Chondrocyte (in vitro differentiated cells): ENCODE measurements at regions not wholly inside any gene's neighbourhood (a gene's known extent, or its start where the extent isn't known, plus 50 kb on each side); places are given as distances from the start of the nearest gene placed in this dataset.
"Not testable (repeated sequence)": the region's sequence is repeated elsewhere in the genome, so short reads cannot be mapped to it uniquely, and the experiment has no call there.

Experiments
- DNase-seq: peaks from one replicate; pipeline ENCODE4 v3.0.0; 2021; ENCODE audit warnings: mixed read lengths, low spot score
- H3K27ac Mint-ChIP-seq: one replicate; pipeline ENCODE4 v1.8.0; 2021; ENCODE audit warnings: mild to moderate bottlenecking, moderate library complexity, mixed read lengths; ENCODE audit not compliant: unreplicated experiment
- H3K27me3 Mint-ChIP-seq: 2 replicates; pipeline ENCODE4 v1.8.0; 2021; ENCODE audit warnings: low read depth, mixed read lengths
- H3K36me3 Mint-ChIP-seq: 2 replicates; pipeline ENCODE4 v1.8.0; 2021; ENCODE audit warnings: low read depth, mixed read lengths
- H3K4me1 Mint-ChIP-seq: 2 replicates; pipeline ENCODE4 v1.8.0; 2021; ENCODE audit warnings: low read depth, mild to moderate bottlenecking, mixed read lengths
- H3K4me3 Mint-ChIP-seq: one replicate; pipeline ENCODE4 v1.8.0; 2021; ENCODE audit warnings: mild to moderate bottlenecking, moderate library complexity, mixed read lengths; ENCODE audit not compliant: unreplicated experiment
- H3K9me3 Mint-ChIP-seq: 2 replicates; pipeline ENCODE4 v1.8.0; 2021; ENCODE audit warnings: low read depth, mixed read lengths
- CTCF ChIP-seq: fragments of 200-600 bp; sonication (generic); IDR thresholded peaks from 2 replicates; pipeline ENCODE4 v1.5.0; 2021; ENCODE audit warnings: antibody characterized with exemption, mild to moderate bottlenecking, moderate library complexity

DNA sequence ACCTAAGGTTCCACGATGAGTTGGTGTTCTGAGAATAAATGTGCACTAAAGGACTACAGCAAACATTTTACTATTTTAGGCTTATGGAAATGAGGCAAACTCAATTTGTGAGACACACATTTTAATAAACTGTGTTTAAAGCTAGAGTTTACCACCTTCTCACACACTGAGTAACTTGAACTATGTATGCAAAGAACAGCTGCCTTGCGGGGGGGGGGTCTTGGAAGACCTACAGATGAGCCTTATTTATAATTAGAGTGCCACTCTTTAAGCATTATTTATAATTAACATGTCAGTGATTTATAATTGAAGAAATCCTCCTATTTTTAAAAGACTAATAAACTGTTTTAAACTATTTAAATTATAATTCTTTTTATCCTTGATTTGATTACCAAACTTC lies 300.4 kb downstream of the DLEU7 start:
- H3K36me3 Mint-ChIP-seq: no peaks in the 10 kb centered on the region
- peaks cover 10% of the 10 kb centered on the region for H3K9me3 Mint-ChIP-seq
- H3K4me3 Mint-ChIP-seq: no peak overlapping the region
- H3K4me1 Mint-ChIP-seq: peaks cover 37% of the 10 kb centered on the region
- DNase-seq: no peak
- H3K27me3 Mint-ChIP-seq: no peaks in the 10 kb centered on the region
- peak overlapping the region; percentile 49 for H3K27ac Mint-ChIP-seq
- TF ChIP-seq CTCF: no peak

GRCh38 chr13:50543782-50544181 lies 299.7 kb downstream of the DLEU7 start:
- no peak for TF ChIP-seq CTCF
- H3K36me3 Mint-ChIP-seq: no peaks in the 10 kb centered on the region
- DNase-seq: no peak
- peak overlapping the region; percentile 51 for H3K4me3 Mint-ChIP-seq
- peaks cover 5% of the 10 kb centered on the region for H3K9me3 Mint-ChIP-seq
- H3K27ac Mint-ChIP-seq: peak overlapping the region; percentile 97
- H3K27me3 Mint-ChIP-seq: no peaks in the 10 kb centered on the region
- peaks cover 37% of the 10 kb centered on the region for H3K4me1 Mint-ChIP-seq

GRCh38 chr13:50544211-50544610 lies 299.3 kb downstream of the DLEU7 start:
- peaks cover under 1% of the 10 kb centered on the region for H3K9me3 Mint-ChIP-seq
- no peak for DNase-seq
- H3K27me3 Mint-ChIP-seq: no peaks in the 10 kb centered on the region
- H3K27ac Mint-ChIP-seq: peak overlapping the region; percentile 97
- peaks cover 37% of the 10 kb centered on the region for H3K4me1 Mint-ChIP-seq
- no peak overlapping the region for H3K4me3 Mint-ChIP-seq
- no peaks in the 10 kb centered on the region for H3K36me3 Mint-ChIP-seq
- TF ChIP-seq CTCF: no peak

- H3K36me3 Mint-ChIP-seq, H3K27me3 Mint-ChIP-seq, H3K27ac Mint-ChIP-seq, H3K4me3 Mint-ChIP-seq, DNase-seq, H3K9me3 Mint-ChIP-seq: not testable (repeated sequence)
- peaks cover 28% of the 10 kb centered on the region for H3K4me1 Mint-ChIP-seq
Measured at GRCh38 chr13:50547175-50547574, 296.3 kb downstream of the DLEU7 start.

DNA sequence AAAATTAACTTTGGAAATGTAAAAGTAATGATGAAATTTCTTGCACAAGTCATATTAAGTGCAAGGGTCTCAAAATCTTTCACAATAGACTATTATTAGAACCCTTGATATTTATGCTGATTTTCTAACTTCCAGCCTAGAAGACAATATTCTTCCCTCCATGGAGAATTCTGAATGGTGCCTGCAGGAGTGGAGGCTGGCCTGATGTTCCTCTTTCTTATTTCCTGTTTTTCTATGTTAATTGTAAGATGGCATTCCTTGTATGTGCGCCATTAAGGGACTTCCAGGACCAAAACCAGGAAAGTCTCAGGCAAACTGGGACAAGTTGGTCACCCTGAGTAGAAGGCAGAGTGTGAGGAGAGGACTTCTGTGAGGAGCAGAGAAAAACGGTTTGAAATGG lies 294.9 kb downstream of the DLEU7 start:
- Mint-ChIP-seq H3K4me1 (peaks cover 29% of the 10 kb centered on the region), H3K36me3 (peaks cover 1% of the 10 kb centered on the region), H3K27ac (no peak overlapping the region), H3K9me3 (peaks cover 3% of the 10 kb centered on the region), H3K4me3 (no peak overlapping the region), H3K27me3 (no peaks in the 10 kb centered on the region)
- TF ChIP-seq CTCF: no peak
- DNase-seq: no peak

DNA sequence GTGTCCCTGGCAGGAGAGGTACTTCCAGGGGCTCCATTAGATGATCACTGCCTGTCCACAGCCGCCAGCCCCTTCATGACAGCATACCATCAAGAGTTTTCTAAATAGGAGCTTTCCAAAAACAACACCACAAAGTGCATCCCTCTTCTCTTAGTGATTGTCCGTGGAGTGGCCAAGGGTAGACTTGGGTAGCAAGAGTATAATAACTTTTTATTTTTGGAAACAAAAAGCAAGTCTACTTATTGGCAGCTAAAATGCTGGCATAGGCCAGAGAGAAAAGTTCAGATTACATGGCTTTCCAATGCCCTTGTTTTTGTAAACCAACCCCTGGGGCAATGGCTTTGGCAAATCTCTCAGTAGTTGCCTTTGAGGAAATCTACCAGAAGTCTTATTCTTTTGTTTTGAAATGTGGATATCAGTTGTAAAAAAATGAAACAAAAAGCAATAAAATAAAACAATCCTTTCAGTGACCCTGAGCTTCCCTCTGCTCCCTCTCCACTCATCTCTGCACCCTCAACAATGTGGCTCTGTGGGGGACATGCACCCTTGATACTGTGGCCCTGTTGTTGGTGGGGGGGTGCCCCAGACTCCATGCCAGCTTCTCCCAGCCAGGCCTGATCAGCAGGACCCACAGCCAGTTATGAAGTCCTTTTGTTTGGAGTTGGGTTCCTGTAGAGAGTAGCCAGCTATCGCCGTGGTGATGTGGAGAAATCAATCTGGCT lies 294.1 kb downstream of the DLEU7 start:
- H3K9me3 Mint-ChIP-seq: peaks cover 9% of the 10 kb centered on the region
- H3K27ac Mint-ChIP-seq: no peak overlapping the region
- TF ChIP-seq CTCF: no peak
- H3K4me3 Mint-ChIP-seq: no peak overlapping the region
- DNase-seq: no peak
- peaks cover 3% of the 10 kb centered on the region for H3K36me3 Mint-ChIP-seq
- peaks cover 23% of the 10 kb centered on the region for H3K4me1 Mint-ChIP-seq
- H3K27me3 Mint-ChIP-seq: no peaks in the 10 kb centered on the region
